Bronchial epithelial cell (primary cell): ENCODE measurements at regions not wholly inside any gene's neighbourhood (a gene's known extent, or its start where the extent isn't known, plus 50 kb on each side); places are given as distances from the start of the nearest gene placed in this dataset.

Source experiments
- DNase-seq: peaks from one replicate; pipeline ENCODE4 v3.0.0-alpha.2; 2010; ENCODE audit warnings: low read depth
- FAIRE-seq: peaks from 2 replicates; lab custom pipeline; 2011; peaks lifted over from hg19 to GRCh38; lab: Jason Lieb, UNC
- H3K27me3 ChIP-seq: 2 replicates; pipeline ENCODE4 v1.5.1; 2011; ENCODE audit warnings: low read length; ENCODE audit not compliant: control insufficient read depth, insufficient read depth
- H3K36me3 ChIP-seq: 2 replicates; pipeline ENCODE4 v1.5.1; 2011; ENCODE audit warnings: low read length; ENCODE audit not compliant: control insufficient read depth, insufficient read depth
- H3K4me3 ChIP-seq: 2 replicates; pipeline ENCODE4 v1.5.1; 2011; ENCODE audit warnings: mild to moderate bottlenecking, low read depth, low read length, control low read depth
- TF ChIP-seq, protein P1 (sequence below): IDR thresholded peaks from 2 replicates; pipeline ENCODE4 v1.5.1; 2011; ENCODE audit warnings: mild to moderate bottlenecking, moderate library complexity, low read length, control low read depth, inconsistent platforms; ENCODE audit not compliant: insufficient read depth, severe bottlenecking

DNA sequence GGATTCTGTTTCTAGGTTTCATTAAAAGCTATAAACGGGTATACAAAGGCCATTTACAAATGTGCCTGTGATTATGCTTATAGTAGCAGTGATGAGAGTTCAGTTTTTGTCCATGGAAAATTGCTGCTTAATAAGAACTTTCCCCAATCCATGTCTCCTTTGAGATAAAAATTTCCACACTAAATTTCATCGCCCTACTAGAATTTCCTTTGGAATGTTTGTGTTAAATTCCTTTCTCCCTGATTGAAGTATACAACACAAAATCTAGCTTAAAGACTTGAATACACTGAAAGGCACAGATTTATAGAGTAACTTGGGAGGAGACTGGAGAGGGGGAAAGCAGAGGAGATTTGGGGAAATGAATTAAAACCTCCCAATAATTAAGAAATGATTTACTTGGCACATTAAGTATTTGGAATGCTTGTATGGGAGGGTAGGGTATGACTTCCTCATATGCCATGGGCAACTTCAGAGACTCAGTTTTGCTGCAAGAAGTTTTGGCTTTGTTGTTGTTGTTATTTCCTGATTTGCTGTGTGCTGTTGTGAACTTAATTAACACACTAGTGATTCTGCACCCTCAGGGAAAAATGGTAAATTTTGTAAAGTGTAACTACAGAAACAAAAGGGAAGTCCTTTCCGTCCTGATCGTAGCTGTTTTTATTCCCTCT, 157.6 kb upstream of the LMO4 start:
- TF ChIP-seq, protein P1, sequence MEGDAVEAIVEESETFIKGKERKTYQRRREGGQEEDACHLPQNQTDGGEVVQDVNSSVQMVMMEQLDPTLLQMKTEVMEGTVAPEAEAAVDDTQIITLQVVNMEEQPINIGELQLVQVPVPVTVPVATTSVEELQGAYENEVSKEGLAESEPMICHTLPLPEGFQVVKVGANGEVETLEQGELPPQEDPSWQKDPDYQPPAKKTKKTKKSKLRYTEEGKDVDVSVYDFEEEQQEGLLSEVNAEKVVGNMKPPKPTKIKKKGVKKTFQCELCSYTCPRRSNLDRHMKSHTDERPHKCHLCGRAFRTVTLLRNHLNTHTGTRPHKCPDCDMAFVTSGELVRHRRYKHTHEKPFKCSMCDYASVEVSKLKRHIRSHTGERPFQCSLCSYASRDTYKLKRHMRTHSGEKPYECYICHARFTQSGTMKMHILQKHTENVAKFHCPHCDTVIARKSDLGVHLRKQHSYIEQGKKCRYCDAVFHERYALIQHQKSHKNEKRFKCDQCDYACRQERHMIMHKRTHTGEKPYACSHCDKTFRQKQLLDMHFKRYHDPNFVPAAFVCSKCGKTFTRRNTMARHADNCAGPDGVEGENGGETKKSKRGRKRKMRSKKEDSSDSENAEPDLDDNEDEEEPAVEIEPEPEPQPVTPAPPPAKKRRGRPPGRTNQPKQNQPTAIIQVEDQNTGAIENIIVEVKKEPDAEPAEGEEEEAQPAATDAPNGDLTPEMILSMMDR = no peak

DNA sequence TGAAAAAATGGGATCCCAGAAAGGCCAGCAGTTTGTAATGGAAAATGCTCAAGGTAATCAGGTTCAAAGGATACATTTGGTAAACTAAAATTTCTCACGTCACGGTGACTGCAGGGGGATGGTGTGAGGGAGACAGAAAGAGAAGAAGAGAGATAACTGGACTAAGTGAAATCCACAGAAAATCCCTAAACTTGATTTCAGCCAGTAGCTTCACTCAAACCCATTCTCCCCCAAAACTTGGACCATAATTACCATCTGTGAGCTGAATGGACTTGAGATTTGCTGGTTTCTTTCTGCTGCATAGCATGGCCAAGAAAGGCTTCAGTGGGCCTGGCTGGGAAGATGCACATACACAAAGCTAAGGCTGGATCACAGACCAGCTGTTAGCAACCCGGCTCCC, 155.4 kb upstream of the LMO4 start:
- H3K4me3 ChIP-seq = no peak overlapping the region
- H3K27me3 ChIP-seq = no peaks in the 10 kb centered on the region
- TF ChIP-seq, protein P1 = no peak
- FAIRE-seq = no peak
- no peaks in the 10 kb centered on the region for H3K36me3 ChIP-seq
- no peak for DNase-seq

More for the DNA sequence above, 157.6 kb upstream of the LMO4 start:
- no peak for DNase-seq
- Histone ChIP-seq H3K4me3 (no peak overlapping the region), H3K36me3 (no peaks in the 10 kb centered on the region), H3K27me3 (no peaks in the 10 kb centered on the region)
- FAIRE-seq = no peak

DNA sequence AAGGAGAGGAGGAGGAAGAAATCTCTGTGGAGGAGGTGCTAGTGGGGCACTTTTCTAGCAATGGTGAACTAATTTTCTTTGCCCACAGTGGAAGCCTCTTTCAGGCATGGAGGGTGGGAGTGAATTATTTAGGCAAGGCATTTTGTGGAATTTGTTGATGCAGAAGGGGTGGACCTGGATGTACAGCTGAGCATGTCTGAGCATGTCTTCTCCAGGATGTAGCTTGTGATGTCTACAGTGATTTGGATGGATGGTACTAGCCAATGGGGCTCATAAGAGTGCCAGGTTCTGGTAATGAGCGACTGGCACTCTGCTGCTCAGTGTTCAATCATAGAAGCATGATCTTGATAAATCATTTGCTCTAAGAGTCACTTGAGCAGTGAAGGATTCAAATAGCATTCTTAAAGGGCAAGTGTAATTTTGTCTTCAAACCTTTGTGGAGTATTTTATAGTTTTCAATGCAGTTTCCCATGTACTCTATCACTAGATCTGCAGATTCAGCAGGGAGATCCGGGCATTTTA, 153.9 kb upstream of the LMO4 start:
- Histone ChIP-seq H3K36me3 (no peaks in the 10 kb centered on the region), H3K27me3 (no peaks in the 10 kb centered on the region), H3K4me3 (no peak overlapping the region)
- TF ChIP-seq, protein P1 = no peak
- FAIRE-seq (no peak), DNase-seq (peak; percentile 61)

DNA sequence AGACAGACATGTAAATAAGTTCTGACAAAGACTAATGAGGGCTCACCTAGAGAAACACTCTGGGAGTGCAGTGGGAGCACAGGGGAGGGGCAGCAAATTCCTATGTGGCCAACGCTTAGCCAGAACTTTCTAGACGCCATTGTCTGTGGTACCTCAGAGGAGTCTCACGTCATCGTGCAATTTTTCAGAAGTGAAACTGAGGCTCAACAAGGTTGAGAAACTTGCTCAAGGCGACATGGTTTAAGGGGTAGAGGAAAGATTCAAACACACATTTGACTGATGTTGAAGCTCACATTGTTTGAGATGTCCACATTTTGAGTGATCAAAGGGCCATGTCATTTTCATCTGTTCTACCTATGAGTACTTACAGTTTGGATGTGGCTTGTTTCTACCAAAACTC, 152.6 kb upstream of the LMO4 start:
- Histone ChIP-seq H3K27me3 (no peaks in the 10 kb centered on the region), H3K36me3 (no peaks in the 10 kb centered on the region), H3K4me3 (no peak overlapping the region)
- DNase-seq = no peak
- no peak for FAIRE-seq
- TF ChIP-seq, protein P1 = no peak

DNA sequence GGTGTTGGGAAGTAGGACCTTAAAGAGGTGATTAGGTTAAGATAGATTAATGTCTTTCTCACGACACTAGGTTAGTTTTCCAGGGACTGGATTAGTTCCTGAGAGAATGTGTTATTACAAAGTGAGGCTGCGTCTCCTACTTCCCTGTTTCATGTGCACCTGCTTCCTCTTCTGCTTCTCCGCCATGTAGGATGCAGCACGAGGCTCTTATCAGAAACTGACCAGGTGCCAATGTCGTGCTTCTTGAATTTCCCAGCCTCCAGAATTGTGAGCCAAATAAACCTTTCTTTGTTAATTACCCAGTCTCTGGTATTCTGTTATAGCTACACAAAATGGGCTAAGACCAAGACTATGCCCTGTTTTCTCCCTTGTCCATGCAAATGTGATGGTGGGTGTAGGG, 152.2 kb upstream of the LMO4 start:
- no peaks in the 10 kb centered on the region for H3K27me3 ChIP-seq
- FAIRE-seq (no peak), DNase-seq (no peak)
- TF ChIP-seq, protein P1 = no peak
- H3K4me3 ChIP-seq = no peak overlapping the region
- H3K36me3 ChIP-seq = no peaks in the 10 kb centered on the region

DNA sequence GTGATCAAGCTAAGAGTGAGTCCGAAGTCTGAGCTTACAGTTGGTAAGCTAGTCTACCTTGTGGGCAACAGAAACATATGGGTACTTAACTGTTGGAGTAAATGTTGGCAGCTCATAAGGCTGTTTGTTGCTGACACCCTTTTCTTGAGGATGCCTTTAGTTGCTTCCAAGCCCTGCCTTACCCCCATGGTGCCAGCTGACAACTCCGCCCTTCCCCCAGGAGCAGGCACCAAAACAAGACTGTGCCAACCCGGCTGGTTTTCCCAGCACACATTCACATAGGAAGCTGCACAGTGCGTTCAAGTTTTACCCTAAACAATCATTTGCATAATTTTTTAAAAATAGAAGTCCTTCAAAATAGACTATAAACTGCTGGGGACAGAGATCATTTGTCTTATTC, 150.2 kb upstream of the LMO4 start:
- H3K36me3 ChIP-seq = no peaks in the 10 kb centered on the region
- TF ChIP-seq, protein P1 = no peak
- H3K4me3 ChIP-seq = no peak overlapping the region
- DNase-seq (no peak), FAIRE-seq (no peak)
- no peaks in the 10 kb centered on the region for H3K27me3 ChIP-seq
